Neuronal stem cell (in vitro differentiated cells): ENCODE measurements at regions not wholly inside any gene's neighbourhood (a gene's known extent, or its start where the extent isn't known, plus 50 kb on each side); places are given as distances from the start of the nearest gene placed in this dataset.

Source experiments
- DNase-seq: peaks from one replicate; pipeline ENCODE4 v3.0.0-alpha.2; 2013; ENCODE audit warnings: low spot score
- H2AFZ ChIP-seq: one replicate; pipeline ENCODE4 v1.6.1; 2013; ENCODE audit warnings: mild to moderate bottlenecking, low read length, inconsistent platforms
- H2AK5ac ChIP-seq: 2 replicates; pipeline ENCODE4 v1.6.1; 2013; ENCODE audit warnings: low read depth, mild to moderate bottlenecking, inconsistent platforms, low read length, moderate library complexity, mixed read lengths
- H2BK120ac ChIP-seq: 2 replicates; pipeline ENCODE4 v1.6.1; 2013; ENCODE audit warnings: low read depth, mild to moderate bottlenecking, inconsistent platforms, low read length, moderate library complexity, mixed read lengths
- H2BK12ac ChIP-seq: one replicate; pipeline ENCODE4 v1.6.1; 2013; ENCODE audit warnings: low read length, inconsistent platforms
- H2BK15ac ChIP-seq: 2 replicates; pipeline ENCODE4 v1.6.1; 2013; ENCODE audit warnings: mild to moderate bottlenecking, low read length, inconsistent platforms, mixed read lengths
- H2BK5ac ChIP-seq: one replicate; pipeline ENCODE4 v1.6.1; 2013; ENCODE audit warnings: inconsistent platforms, mild to moderate bottlenecking, low read length, moderate library complexity
- H3K14ac ChIP-seq: one replicate; pipeline ENCODE4 v1.6.1; 2013; ENCODE audit warnings: low read length, inconsistent platforms
- H3K18ac ChIP-seq: 2 replicates; pipeline ENCODE4 v1.6.1; 2013; ENCODE audit warnings: low read length, inconsistent platforms
- H3K23ac ChIP-seq: 2 replicates; pipeline ENCODE4 v1.6.1; 2013; ENCODE audit warnings: low read depth, mild to moderate bottlenecking, mixed read lengths, low read length, inconsistent platforms; ENCODE audit not compliant: poor library complexity
- H3K27ac ChIP-seq: replicated peaks from 3 replicates; pipeline ENCODE4 v1.5.1; 2013; ENCODE audit warnings: low read length, inconsistent platforms
- H3K27me3 ChIP-seq, 3 experiments: 2 replicates each; pipeline ENCODE4 v1.6.1; 2013; ENCODE audit warnings: low read length in 3 of 3, mild to moderate bottlenecking in 2 of 3, inconsistent platforms in 1 of 3, low read depth in 1 of 3, mixed read lengths in 1 of 3, moderate library complexity in 1 of 3; ENCODE audit not compliant: control insufficient read depth in 3 of 3, insufficient read depth in 3 of 3
- H3K36me3 ChIP-seq, 2 donors: replicated peaks in 1 of 2; 2 replicates each; pipeline ENCODE4 v1.6.1; 2013; ENCODE audit warnings: low read length in 2 of 2; ENCODE audit not compliant: control insufficient read depth in 2 of 2, insufficient read depth in 2 of 2
- H3K4ac ChIP-seq: 2 replicates; pipeline ENCODE4 v1.6.1; 2013; ENCODE audit warnings: inconsistent platforms, mild to moderate bottlenecking, low read length, moderate library complexity
- H3K4me1 ChIP-seq, 2 donors: 1 replicate in 1 of 2; 2 replicates in 1 of 2; pipeline ENCODE4 v1.6.1; 2013; ENCODE audit warnings: low read length in 2 of 2, low read depth in 1 of 2; ENCODE audit not compliant: control insufficient read depth in 2 of 2, insufficient read depth in 1 of 2
- H3K4me2 ChIP-seq: one replicate; pipeline ENCODE4 v1.6.1; 2013; ENCODE audit warnings: mild to moderate bottlenecking, low read length, inconsistent platforms; ENCODE audit not compliant: insufficient read depth, poor library complexity, severe bottlenecking
- H3K4me3 ChIP-seq, 2 donors: 2 replicates each; pipeline ENCODE4 v1.5.1; 2013; ENCODE audit warnings: low read length in 2 of 2, mild to moderate bottlenecking in 2 of 2, inconsistent platforms in 1 of 2, moderate library complexity in 1 of 2
- H3K79me1 ChIP-seq: one replicate; pipeline ENCODE4 v1.6.1; 2013; ENCODE audit warnings: low read depth, mild to moderate bottlenecking, inconsistent platforms, low read length, moderate library complexity
- H3K9ac ChIP-seq: one replicate; pipeline ENCODE4 v1.6.1; 2013; ENCODE audit warnings: mild to moderate bottlenecking, low read depth, low read length, inconsistent platforms; ENCODE audit not compliant: poor library complexity
- H3K9me3 ChIP-seq, 2 donors: replicated peaks in 1 of 2; 2 replicates each; pipeline versions ENCODE3 to v1.6.1; 2013; ENCODE audit warnings: low read length in 2 of 2, mild to moderate bottlenecking in 2 of 2, inconsistent platforms in 1 of 2, low read depth in 1 of 2, mixed read lengths in 1 of 2, moderate library complexity in 1 of 2; ENCODE audit not compliant: control insufficient read depth in 2 of 2, insufficient read depth in 1 of 2
- H4K8ac ChIP-seq: one replicate; pipeline ENCODE4 v1.6.1; 2013; ENCODE audit warnings: low read depth, mild to moderate bottlenecking, inconsistent platforms, low read length, moderate library complexity
- H4K91ac ChIP-seq: one replicate; pipeline ENCODE4 v1.6.1; 2013; ENCODE audit warnings: low read length, low read depth, mild to moderate bottlenecking, inconsistent platforms; ENCODE audit not compliant: poor library complexity
- WGBS, 2 donors: extraction: QIAGEN DNeasy Blood & Tissue Kit; methylation state at CpG; one replicate each; pipeline ENCODE4 v1.1.7; 2013; ENCODE audit warnings: missing lambda C conversion rate in 2 of 2, mixed read lengths in 1 of 2; ENCODE audit not compliant: insufficient read length in 2 of 2, insufficient replicate concordance in 1 of 2; ENCODE audit errors: extremely low coverage in 2 of 2; 5-methylcytosine and 5-hydroxymethylcytosine counted together

- Histone ChIP-seq H3K27ac (no peak overlapping the region), H3K4me3 (no peak overlapping the region), H3K36me3 (no peaks in the 10 kb centered on the region), H3K4ac (no peak overlapping the region), H2BK5ac (no peak overlapping the region), H4K8ac (no peak overlapping the region), H3K9me3 (peaks cover 0 to 14% of the 10 kb centered on the region in 2 donors), H2AFZ (no peak overlapping the region), H3K23ac (no peak overlapping the region), H2BK12ac (no peak overlapping the region), H2BK15ac (no peak overlapping the region), H3K14ac (no peak overlapping the region), H3K4me2 (no peak overlapping the region), H3K27me3 (peaks cover 0 to 11% (median 0%) of the 10 kb centered on the region in 3 experiments), H2BK120ac (no peak overlapping the region), H3K18ac (peak overlapping the region; percentile 45), H3K4me1 (peaks cover 13 to 19% of the 10 kb centered on the region in 2 donors), H3K79me1 (no peaks in the 10 kb centered on the region), H3K9ac (no peak overlapping the region), H4K91ac (no peak overlapping the region), H2AK5ac (no peak overlapping the region)
- WGBS, 2 donors, result no CpG with 5 or more reads among the region's 11 CpGs
- DNase-seq, result peak; percentile 15
Observed at GRCh38 chr12:130226126-130226525, 63.9 kb downstream of the FZD10 start.

GRCh38 chr12:130226771-130227170 lies 64.5 kb downstream of the FZD10 start:
- Histone ChIP-seq H3K4me3 (no peak overlapping the region), H3K23ac (no peak overlapping the region), H2AFZ (no peak overlapping the region), H4K91ac (no peak overlapping the region), H2BK12ac (no peak overlapping the region), H2AK5ac (peak overlapping the region; percentile 1), H3K9me3 (peaks cover 0 to 14% of the 10 kb centered on the region in 2 donors), H3K79me1 (no peaks in the 10 kb centered on the region), H3K27me3 (peaks cover 0 to 9% (median 0%) of the 10 kb centered on the region in 3 experiments), H3K4me1 (peaks cover 13 to 19% of the 10 kb centered on the region in 2 donors), H4K8ac (no peak overlapping the region), H2BK5ac (no peak overlapping the region), H3K4ac (no peak overlapping the region), H3K4me2 (no peak overlapping the region), H3K36me3 (no peaks in the 10 kb centered on the region), H2BK15ac (no peak overlapping the region), H3K14ac (no peak overlapping the region), H3K9ac (no peak overlapping the region), H2BK120ac (no peak overlapping the region), H3K27ac (no peak overlapping the region), H3K18ac (peak overlapping the region; percentile 45)
- no CpG with 5 or more reads among the region's 13 CpGs for WGBS, 2 donors
- no peak for DNase-seq

GRCh38 chr12:130227641-130228040 lies 65.4 kb downstream of the FZD10 start:
- Histone ChIP-seq H2AK5ac (no peak overlapping the region), H3K23ac (no peak overlapping the region), H2AFZ (no peak overlapping the region), H3K4ac (no peak overlapping the region), H3K14ac (no peak overlapping the region), H4K91ac (no peak overlapping the region), H3K27ac (no peak overlapping the region), H3K9ac (no peak overlapping the region), H4K8ac (no peak overlapping the region), H2BK12ac (no peak overlapping the region), H2BK5ac (no peak overlapping the region), H2BK15ac (no peak overlapping the region), H2BK120ac (no peak overlapping the region), H3K4me3 (no peak overlapping the region), H3K79me1 (no peaks in the 10 kb centered on the region), H3K27me3 (peaks cover 0 to 6% (median 0%) of the 10 kb centered on the region in 3 experiments), H3K4me1 (peaks cover 13 to 19% of the 10 kb centered on the region in 2 donors), H3K4me2 (no peak overlapping the region), H3K18ac (peak overlapping the region; percentile 0), H3K36me3 (no peaks in the 10 kb centered on the region), H3K9me3 (peaks cover 0 to 12% of the 10 kb centered on the region in 2 donors)
- DNase-seq, result no peak
- WGBS, 2 donors, result no CpG with 5 or more reads among the region's 4 CpGs

- Histone ChIP-seq H2BK5ac (no peak overlapping the region), H3K79me1 (no peaks in the 10 kb centered on the region), H3K4me1 (no peaks in the 10 kb centered on the region), H3K4me2 (no peak overlapping the region), H3K14ac (no peak overlapping the region), H2BK15ac (no peak overlapping the region), H3K9ac (no peak overlapping the region), H4K91ac (no peak overlapping the region), H3K9me3 (peaks cover 0 to 3% of the 10 kb centered on the region in 2 donors), H3K4me3 (no peak overlapping the region), H2BK120ac (no peak overlapping the region), H3K4ac (no peak overlapping the region), H3K27me3 (peaks cover 0 to 8% (median 0%) of the 10 kb centered on the region in 3 experiments), H2AFZ (no peak overlapping the region), H2BK12ac (no peak overlapping the region), H2AK5ac (no peak overlapping the region), H3K18ac (no peak overlapping the region), H3K23ac (no peak overlapping the region), H4K8ac (no peak overlapping the region), H3K27ac (no peak overlapping the region), H3K36me3 (no peaks in the 10 kb centered on the region)
- DNase-seq, result no peak
- WGBS, 2 donors, result no CpG with 5 or more reads among the region's 9 CpGs
Observed at GRCh38 chr12:130236446-130236845, 74.2 kb downstream of the FZD10 start.
